HG03060 (cell line): ENCODE measurements at regions not wholly inside any gene's neighbourhood (a gene's known extent, or its start where the extent isn't known, plus 50 kb on each side); places are given as distances from the start of the nearest gene placed in this dataset.
"Not testable (repeated sequence)": the region's sequence is repeated elsewhere in the genome, so short reads cannot be mapped to it uniquely, and the experiment has no call there.

ENCODE experiments used
- ATAC-seq: cut with Tn5 transposase; IDR thresholded peaks from one replicate; pipeline ENCODE4 v1.9.1; 2021; ENCODE audit warnings: low read depth, moderate number of reproducible peaks; ENCODE audit not compliant: unreplicated experiment

DNA sequence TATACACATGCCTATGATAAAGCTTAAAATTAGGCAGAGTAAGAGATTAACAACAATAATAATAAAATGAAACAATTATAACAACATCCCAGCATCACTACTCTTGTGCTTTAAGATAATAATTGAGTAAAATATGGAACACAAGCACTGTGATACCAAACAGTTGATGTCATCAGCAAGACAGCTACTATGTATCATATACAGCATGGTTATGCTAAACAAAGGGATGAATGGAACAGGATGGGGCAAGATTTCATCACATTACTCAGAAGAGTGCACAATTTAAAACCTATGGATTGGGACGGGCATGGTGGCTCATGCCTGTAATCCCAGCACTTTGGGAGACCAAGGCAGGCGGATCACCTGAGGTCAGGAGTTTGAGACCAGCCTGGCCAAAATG, 1221.0 kb downstream of the SUCLG1 start:
- ATAC-seq: no peak

DNA sequence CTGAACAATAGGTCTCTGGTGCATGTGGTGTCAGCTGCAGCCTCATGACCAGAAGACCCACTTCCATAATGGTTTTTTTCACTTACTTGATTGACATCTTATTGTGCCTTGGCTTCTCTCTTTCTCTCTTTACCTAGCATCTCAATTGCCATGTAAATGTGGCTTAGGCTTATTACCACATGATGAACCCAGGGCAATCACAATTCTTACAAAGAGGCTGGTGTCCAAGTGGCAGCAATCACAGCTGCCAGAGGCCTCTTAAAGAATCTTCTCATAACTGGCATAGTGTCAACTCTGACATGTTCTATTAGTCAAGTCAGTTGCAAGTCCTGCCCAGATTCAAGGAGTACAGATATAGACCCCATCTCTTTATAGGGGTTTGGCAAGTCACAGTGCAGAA, 1224.8 kb downstream of the SUCLG1 start:
- ATAC-seq: no peak

GRCh38 chr2:83233781-83234180, 1225.3 kb downstream of the SUCLG1 start:
- no peak for ATAC-seq

GRCh38 chr2:83233326-83233725, 1225.8 kb downstream of the SUCLG1 start:
- no peak for ATAC-seq

GRCh38 chr2:83229443-83229842, 1229.6 kb downstream of the SUCLG1 start:
- no peak for ATAC-seq

DNA sequence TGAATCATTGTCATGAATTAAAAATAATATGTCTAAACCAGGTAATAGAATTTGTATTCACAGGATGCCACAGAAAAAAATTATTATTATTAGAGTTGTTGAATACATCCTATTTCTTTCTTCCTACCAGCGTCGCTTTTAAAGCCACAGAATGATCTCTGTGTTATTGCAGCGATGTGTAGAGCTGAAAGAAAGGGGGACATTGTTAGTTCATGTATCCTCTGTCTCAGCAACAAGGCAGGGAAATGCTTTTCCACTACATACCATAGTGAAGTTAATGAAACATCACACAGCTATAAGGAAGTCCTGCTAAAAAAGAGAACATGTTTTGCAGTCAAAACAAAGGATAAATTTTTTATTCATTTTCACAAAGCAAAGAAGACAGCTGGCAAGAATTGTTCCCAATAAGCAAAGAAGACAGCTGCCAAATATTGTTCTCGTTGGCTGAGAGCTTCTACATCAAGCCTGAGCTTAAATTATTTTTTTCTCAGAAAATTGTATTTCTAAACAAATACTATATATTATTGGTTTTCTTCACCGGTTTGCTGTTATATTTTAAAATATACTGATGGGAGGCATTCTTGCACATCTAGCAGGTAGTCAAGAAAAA, 1234.4 kb downstream of the SUCLG1 start:
- no peak for ATAC-seq

GRCh38 chr2:83221258-83221657, 1237.8 kb downstream of the SUCLG1 start:
- no peak for ATAC-seq

GRCh38 chr2:83217854-83218253, 1241.2 kb downstream of the SUCLG1 start:
- ATAC-seq: no peak

GRCh38 chr2:83196225-83196624, 1262.9 kb downstream of the SUCLG1 start:
- no peak for ATAC-seq

GRCh38 chr2:83191316-83191715, 1267.8 kb downstream of the SUCLG1 start:
- ATAC-seq: no peak

GRCh38 chr2:83186105-83186760, 1272.8 kb downstream of the SUCLG1 start:
- ATAC-seq: no peak

GRCh38 chr2:83180862-83181530, 1278.1 kb downstream of the SUCLG1 start:
- not testable (repeated sequence) for ATAC-seq

GRCh38 chr2:83176539-83176938, 1282.5 kb downstream of the SUCLG1 start:
- no peak for ATAC-seq

GRCh38 chr2:83172841-83173240, 1286.2 kb downstream of the SUCLG1 start:
- no peak for ATAC-seq

GRCh38 chr2:83168377-83168776, 1290.7 kb downstream of the SUCLG1 start:
- ATAC-seq: no peak

GRCh38 chr2:83162421-83162820, 1296.7 kb downstream of the SUCLG1 start:
- no peak for ATAC-seq

- ATAC-seq: no peak
Observed at GRCh38 chr2:83160571-83160970, 1298.5 kb downstream of the SUCLG1 start.

DNA sequence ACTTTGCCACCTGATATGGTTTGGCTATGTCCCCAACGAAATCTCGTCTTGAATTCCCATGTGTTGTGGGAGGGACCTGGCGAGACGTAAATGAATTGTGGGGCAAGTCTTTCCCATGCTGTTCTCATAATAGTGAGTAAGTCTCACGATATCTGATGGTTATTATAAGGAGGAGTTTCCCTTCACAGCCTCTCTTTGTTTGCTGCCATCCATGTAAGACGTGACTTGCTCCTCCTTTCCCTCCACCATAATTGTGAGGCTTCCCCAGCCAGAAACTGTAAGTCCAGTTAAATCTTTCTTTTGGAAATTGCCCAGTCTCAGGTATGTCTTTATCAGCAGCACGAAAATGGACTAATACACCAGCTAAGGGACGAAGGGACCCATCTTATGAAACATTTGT, 1303.3 kb downstream of the SUCLG1 start:
- ATAC-seq: no peak

DNA sequence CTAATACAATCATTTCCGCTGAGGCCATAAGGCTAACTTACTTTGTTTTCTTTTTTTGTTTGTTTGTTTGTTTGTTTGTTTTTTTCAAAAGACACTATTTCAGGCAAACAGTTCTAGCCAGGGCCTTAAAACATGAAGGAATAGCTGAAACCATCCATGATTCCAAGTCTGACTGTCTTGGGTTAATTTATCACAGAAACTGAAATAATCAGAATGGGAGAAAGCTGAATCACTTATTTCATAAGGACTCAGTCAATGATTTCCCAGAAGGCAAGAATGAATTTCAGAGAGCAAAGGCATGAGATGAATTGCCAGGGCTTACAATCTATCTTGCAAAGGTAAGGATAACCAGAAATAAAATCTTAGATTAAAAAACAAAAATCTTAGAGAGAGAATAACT, 1315.1 kb downstream of the SUCLG1 start:
- no peak for ATAC-seq

DNA sequence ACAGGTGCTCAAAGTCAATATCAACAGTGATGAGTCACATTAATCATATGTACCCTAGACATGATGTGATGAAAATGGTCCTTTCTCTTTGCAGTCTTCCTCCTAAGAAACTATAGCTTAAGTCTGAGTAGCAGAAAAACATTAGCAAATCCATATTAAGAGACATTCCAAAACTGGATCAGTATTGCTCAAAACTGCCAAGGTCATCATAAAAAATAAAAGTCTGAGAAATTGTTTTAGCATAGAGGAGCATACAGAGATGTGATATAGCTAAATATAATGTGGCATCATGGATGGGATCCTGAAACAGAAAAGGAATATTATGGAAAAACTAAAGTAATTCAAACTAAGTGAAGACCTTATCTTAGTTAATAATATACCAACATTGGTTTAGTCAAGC, 1316.1 kb downstream of the SUCLG1 start:
- no peak for ATAC-seq

DNA sequence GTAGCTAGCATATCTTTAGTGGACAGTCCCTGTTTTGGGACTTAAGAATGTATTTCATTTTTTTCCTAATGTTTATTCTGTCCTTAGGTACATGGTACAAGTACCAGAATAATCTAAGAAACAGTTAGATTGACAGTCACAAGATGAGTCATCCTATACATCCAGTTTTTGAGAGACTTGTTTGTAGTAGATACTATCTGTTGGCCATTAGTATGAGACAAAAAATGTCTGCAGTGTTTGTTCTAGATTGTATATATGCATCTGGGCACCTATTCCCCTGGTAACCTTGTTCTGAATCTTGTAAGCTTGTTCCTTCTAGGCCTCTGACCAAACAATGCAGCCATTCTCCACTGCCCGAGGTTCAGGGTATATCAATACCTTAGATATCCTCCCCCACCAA, 1343.5 kb downstream of the SUCLG1 start:
- no peak for ATAC-seq

DNA sequence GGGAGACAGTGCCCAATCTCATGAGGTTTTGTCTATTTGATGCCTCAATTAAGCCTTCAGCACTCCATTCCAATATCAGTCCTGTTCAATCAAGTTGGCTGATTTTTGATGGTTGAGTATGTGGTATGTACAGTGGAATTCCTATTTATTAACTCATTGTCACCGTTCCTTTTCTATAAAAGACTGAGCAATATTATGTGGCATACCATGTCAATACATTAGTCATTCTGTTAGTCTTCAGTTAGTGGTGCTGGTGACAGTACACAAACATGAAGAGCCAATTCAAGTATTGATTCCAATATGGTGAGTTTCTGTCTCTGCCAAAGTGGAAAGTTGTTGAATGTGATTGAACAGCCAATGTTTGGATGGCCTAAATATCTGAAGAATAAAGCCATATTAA, 1343.9 kb downstream of the SUCLG1 start:
- ATAC-seq: no peak
